ENCODE measurements at regions not wholly inside any gene's neighbourhood (a gene's known extent, or its start where the extent isn't known, plus 50 kb on each side); places are given as distances from the start of the nearest gene placed in this dataset.
"Not testable (repeated sequence)": the region's sequence is repeated elsewhere in the genome, so short reads cannot be mapped to it uniquely, and the experiment has no call there.

DNA sequence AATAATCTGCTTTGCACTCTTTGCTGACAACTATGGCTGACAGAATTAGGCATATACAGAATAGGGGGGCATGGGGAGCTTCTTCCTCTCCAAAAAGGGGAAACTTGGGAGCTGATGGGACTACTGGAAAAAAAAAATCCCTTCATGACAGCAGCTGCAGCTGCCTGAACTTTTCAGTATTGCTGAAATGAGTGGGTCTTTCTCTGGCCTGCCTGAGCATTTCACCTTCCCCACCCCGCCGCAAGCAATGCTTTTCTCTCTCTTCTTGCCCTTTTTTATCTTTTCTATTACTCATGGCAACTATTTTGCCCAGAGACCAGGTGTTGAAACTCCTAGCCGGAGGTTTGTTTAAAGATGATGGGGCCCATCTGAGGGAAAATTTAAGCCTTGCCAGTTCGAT lies 244.9 kb downstream of the SEMA3D start:
- Histone ChIP-seq H3K9ac (ENCODE audit: low read depth in 1 of 2, low read length in 2 of 2) (no peak overlapping the region), H3K27me3 (ENCODE audit: control insufficient read depth in 2 of 2, insufficient read depth in 2 of 2, low read length in 2 of 2) (no peaks in the 10 kb centered on the region), H3K4me1 (ENCODE audit: control insufficient read depth in 2 of 2, insufficient read depth in 2 of 2, low read length in 2 of 2) (no peaks in the 10 kb centered on the region), H3K36me3 (ENCODE audit: control insufficient read depth in 2 of 2, insufficient read depth in 2 of 2, low read length in 2 of 2) (no peaks in the 10 kb centered on the region), H3K27ac (ENCODE audit: low read depth in 2 of 2, low read length in 2 of 2) (no peak overlapping the region), H3K9me3 (ENCODE audit: control insufficient read depth in 2 of 2, low read length in 2 of 2) (no peaks in the 10 kb centered on the region), H3K4me3 (ENCODE audit: low read length in 2 of 2) (no peak overlapping the region)

DNA sequence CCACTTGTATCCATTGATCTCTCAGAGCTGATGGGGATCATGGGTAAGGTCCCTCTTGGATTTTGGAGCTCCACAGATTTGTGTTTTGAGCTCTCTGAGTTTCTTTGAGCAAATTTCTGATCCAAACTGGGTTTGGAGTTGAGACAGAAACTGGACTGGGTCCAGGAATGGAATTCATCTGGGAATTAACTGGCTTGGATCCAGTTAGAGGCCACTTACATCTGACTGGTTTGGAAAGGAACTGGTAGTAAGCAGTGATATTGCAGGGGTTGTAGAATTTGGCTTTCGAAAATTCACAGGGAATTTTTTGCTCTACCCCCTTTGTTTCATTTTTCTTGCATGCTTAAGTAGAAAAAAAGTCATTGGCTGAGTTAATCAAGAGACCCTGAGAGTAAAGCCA lies 245.6 kb downstream of the SEMA3D start:
- Histone ChIP-seq H3K9me3 (ENCODE audit: control insufficient read depth in 2 of 2, low read length in 2 of 2) (no peaks in the 10 kb centered on the region), H3K36me3 (ENCODE audit: control insufficient read depth in 2 of 2, insufficient read depth in 2 of 2, low read length in 2 of 2) (no peaks in the 10 kb centered on the region), H3K9ac (ENCODE audit: low read depth in 1 of 2, low read length in 2 of 2) (no peak overlapping the region), H3K27ac (ENCODE audit: low read depth in 2 of 2, low read length in 2 of 2) (no peak overlapping the region), H3K4me1 (ENCODE audit: control insufficient read depth in 2 of 2, insufficient read depth in 2 of 2, low read length in 2 of 2) (no peaks in the 10 kb centered on the region), H3K4me3 (ENCODE audit: low read length in 2 of 2) (no peak overlapping the region), H3K27me3 (ENCODE audit: control insufficient read depth in 2 of 2, insufficient read depth in 2 of 2, low read length in 2 of 2) (no peaks in the 10 kb centered on the region)

DNA sequence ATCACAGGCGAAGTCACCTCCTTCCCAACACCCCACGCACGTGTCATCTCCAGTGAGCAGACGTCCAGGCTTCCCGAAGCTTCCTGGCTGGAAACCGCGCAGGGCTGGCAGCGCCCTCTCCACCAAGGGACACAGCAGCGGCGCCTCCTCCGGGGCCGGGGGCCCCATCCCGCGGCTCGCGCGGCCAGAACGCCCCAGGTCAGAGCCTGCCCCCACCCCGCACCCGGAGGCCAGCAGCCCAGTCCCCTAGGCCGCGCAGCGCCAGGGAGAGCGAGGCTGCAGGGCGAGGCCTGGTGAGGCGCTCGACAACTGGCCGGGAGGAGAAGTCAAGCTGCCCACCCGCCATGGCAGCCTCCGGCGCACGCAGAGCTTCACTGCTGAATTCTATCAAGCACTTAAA lies 247.0 kb downstream of the SEMA3D start:
- Histone ChIP-seq H3K4me1 (ENCODE audit: control insufficient read depth in 2 of 2, insufficient read depth in 2 of 2, low read length in 2 of 2) (no peaks in the 10 kb centered on the region), H3K9me3 (ENCODE audit: control insufficient read depth in 2 of 2, low read length in 2 of 2) (no peaks in the 10 kb centered on the region), H3K36me3 (ENCODE audit: control insufficient read depth in 2 of 2, insufficient read depth in 2 of 2, low read length in 2 of 2) (no peaks in the 10 kb centered on the region), H3K4me3 (ENCODE audit: low read length in 2 of 2) (no peak overlapping the region), H3K27ac (ENCODE audit: low read depth in 2 of 2, low read length in 2 of 2) (no peak overlapping the region), H3K9ac (ENCODE audit: low read depth in 1 of 2, low read length in 2 of 2) (no peak overlapping the region), H3K27me3 (ENCODE audit: control insufficient read depth in 2 of 2, insufficient read depth in 2 of 2, low read length in 2 of 2) (no peaks in the 10 kb centered on the region)

DNA sequence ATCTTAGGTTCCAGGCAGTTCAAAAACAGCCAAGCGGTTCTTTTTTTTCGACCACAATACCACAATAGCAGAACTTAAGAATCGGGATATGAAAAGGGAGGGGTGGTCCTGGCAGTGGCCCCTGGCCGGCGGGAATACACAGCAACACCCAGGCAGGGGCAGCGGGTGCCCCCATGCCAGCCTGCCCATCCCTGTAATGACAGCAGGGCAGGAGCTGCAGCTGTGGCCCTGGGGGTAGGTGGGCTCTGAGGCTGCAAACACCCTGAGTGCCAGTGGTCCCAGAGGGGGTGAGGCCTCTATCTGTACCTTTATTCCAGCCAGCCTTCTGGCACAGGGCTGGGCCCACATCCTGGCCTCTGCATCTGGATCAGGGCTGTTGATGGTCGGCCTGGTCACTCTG lies 247.4 kb downstream of the SEMA3D start:
- Histone ChIP-seq H3K27ac (ENCODE audit: low read depth in 2 of 2, low read length in 2 of 2) (no peak overlapping the region), H3K9me3 (ENCODE audit: control insufficient read depth in 2 of 2, low read length in 2 of 2) (no peaks in the 10 kb centered on the region), H3K36me3 (ENCODE audit: control insufficient read depth in 2 of 2, insufficient read depth in 2 of 2, low read length in 2 of 2) (no peaks in the 10 kb centered on the region), H3K9ac (ENCODE audit: low read depth in 1 of 2, low read length in 2 of 2) (no peak overlapping the region), H3K27me3 (ENCODE audit: control insufficient read depth in 2 of 2, insufficient read depth in 2 of 2, low read length in 2 of 2) (no peaks in the 10 kb centered on the region), H3K4me3 (ENCODE audit: low read length in 2 of 2) (no peak overlapping the region), H3K4me1 (ENCODE audit: control insufficient read depth in 2 of 2, insufficient read depth in 2 of 2, low read length in 2 of 2) (no peaks in the 10 kb centered on the region)

DNA sequence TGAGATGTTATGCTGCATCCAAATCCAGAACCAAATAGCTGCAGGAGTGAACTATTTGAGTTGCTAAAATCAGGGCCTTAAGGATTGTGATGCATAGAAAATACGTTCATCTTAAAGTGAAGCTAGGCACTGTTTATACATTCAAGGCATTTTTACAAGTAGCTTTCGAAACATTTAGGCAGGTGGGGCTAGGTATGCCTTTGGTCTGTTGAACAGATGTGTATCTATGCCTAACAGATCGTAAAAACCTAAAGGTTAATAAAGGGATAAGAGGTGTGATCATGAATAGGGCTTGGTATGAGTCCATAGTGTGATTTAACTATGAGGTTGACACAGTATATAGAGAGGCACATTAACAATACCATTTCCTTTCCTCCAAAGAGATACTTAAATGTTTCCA lies 262.5 kb downstream of the SEMA3D start:
- Histone ChIP-seq H3K9ac (ENCODE audit: low read depth in 1 of 2, low read length in 2 of 2) (no peak overlapping the region), H3K4me3 (ENCODE audit: low read length in 2 of 2) (no peak overlapping the region), H3K27me3 (ENCODE audit: control insufficient read depth in 2 of 2, insufficient read depth in 2 of 2, low read length in 2 of 2) (no peaks in the 10 kb centered on the region), H3K27ac (ENCODE audit: low read depth in 2 of 2, low read length in 2 of 2) (no peak overlapping the region), H3K4me1 (ENCODE audit: control insufficient read depth in 2 of 2, insufficient read depth in 2 of 2, low read length in 2 of 2) (no peaks in the 10 kb centered on the region), H3K36me3 (ENCODE audit: control insufficient read depth in 2 of 2, insufficient read depth in 2 of 2, low read length in 2 of 2) (no peaks in the 10 kb centered on the region), H3K9me3 (ENCODE audit: control insufficient read depth in 2 of 2, low read length in 2 of 2) (no peaks in the 10 kb centered on the region)

DNA sequence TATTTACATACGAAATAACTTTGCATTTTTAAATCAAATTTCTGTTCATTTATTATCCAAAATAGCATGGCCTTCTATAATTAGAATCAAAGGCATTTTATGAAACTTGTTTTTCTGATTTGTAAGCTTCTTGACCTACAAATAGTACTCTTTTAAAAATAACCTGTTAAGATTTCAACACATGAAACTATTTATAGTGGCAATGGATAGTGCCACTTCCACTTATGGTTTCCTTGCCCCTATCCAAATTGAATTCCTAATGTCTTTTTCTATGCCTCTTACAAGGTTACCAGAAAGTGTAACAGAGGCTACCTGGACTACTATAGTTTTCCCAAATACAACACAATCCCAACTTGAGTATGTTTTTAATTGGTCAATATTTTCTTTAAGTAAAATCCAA lies 263.5 kb downstream of the SEMA3D start:
- Histone ChIP-seq H3K36me3 (ENCODE audit: control insufficient read depth in 2 of 2, insufficient read depth in 2 of 2, low read length in 2 of 2) (no peaks in the 10 kb centered on the region), H3K4me3 (ENCODE audit: low read length in 2 of 2) (no peak overlapping the region), H3K9me3 (ENCODE audit: control insufficient read depth in 2 of 2, low read length in 2 of 2) (no peaks in the 10 kb centered on the region), H3K9ac (ENCODE audit: low read depth in 1 of 2, low read length in 2 of 2) (no peak overlapping the region), H3K27me3 (ENCODE audit: control insufficient read depth in 2 of 2, insufficient read depth in 2 of 2, low read length in 2 of 2) (no peaks in the 10 kb centered on the region), H3K27ac (ENCODE audit: low read depth in 2 of 2, low read length in 2 of 2) (no peak overlapping the region), H3K4me1 (ENCODE audit: control insufficient read depth in 2 of 2, insufficient read depth in 2 of 2, low read length in 2 of 2) (no peaks in the 10 kb centered on the region)

DNA sequence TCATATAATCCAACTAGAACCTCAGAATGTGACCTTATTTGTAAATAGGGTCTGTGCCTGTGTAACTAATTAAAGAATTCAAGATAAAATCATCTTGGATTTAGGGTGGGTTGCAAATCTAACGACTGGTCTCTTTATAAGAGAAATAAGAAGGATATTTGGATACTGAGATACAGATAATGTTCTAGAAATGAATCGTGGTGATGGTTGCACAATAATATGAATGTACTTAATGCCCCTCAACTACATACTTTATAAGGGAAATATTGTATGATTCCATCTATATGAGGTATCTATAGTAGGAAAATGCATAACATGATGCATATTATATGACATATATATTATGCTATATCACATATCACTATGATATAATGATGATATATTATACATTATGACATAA lies 265.7 kb downstream of the SEMA3D start:
- Histone ChIP-seq H3K27ac (ENCODE audit: low read depth in 2 of 2, low read length in 2 of 2) (no peak overlapping the region), H3K9ac (ENCODE audit: low read depth in 1 of 2, low read length in 2 of 2) (no peak overlapping the region), H3K36me3 (ENCODE audit: control insufficient read depth in 2 of 2, insufficient read depth in 2 of 2, low read length in 2 of 2) (no peaks in the 10 kb centered on the region), H3K4me3 (ENCODE audit: low read length in 2 of 2) (no peak overlapping the region), H3K9me3 (ENCODE audit: control insufficient read depth in 2 of 2, low read length in 2 of 2) (no peaks in the 10 kb centered on the region), H3K27me3 (ENCODE audit: control insufficient read depth in 2 of 2, insufficient read depth in 2 of 2, low read length in 2 of 2) (no peaks in the 10 kb centered on the region), H3K4me1 (ENCODE audit: control insufficient read depth in 2 of 2, insufficient read depth in 2 of 2, low read length in 2 of 2) (no peaks in the 10 kb centered on the region)

DNA sequence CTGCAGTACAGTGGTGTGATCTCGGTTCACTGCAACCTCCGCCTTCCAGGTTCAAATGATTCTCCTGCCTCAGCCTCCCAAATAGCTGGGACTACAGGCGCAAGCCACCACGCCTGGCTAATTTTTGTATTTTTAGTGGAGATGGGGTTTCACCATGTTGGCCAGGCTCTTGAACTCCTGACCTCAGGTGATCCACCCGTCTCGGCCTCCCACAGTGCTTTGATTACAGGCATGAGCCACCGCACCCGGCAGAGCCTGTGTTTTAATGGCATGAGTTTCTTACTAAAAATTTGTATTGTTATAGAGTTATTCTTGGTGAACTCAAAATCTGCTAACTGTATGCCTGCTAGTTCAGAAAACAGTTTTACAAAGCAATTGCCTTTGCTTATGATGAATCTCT lies 269.9 kb downstream of the SEMA3D start:
- not testable (repeated sequence) for H3K4me1 ChIP-seq (ENCODE audit: control insufficient read depth in 2 of 2, insufficient read depth in 2 of 2, low read length in 2 of 2); H3K4me3 ChIP-seq (ENCODE audit: low read length in 2 of 2); H3K36me3 ChIP-seq (ENCODE audit: control insufficient read depth in 2 of 2, insufficient read depth in 2 of 2, low read length in 2 of 2); H3K27ac ChIP-seq (ENCODE audit: low read depth in 2 of 2, low read length in 2 of 2); H3K27me3 ChIP-seq (ENCODE audit: control insufficient read depth in 2 of 2, insufficient read depth in 2 of 2, low read length in 2 of 2); H3K9me3 ChIP-seq (ENCODE audit: control insufficient read depth in 2 of 2, low read length in 2 of 2); H3K9ac ChIP-seq (ENCODE audit: low read depth in 1 of 2, low read length in 2 of 2)

DNA sequence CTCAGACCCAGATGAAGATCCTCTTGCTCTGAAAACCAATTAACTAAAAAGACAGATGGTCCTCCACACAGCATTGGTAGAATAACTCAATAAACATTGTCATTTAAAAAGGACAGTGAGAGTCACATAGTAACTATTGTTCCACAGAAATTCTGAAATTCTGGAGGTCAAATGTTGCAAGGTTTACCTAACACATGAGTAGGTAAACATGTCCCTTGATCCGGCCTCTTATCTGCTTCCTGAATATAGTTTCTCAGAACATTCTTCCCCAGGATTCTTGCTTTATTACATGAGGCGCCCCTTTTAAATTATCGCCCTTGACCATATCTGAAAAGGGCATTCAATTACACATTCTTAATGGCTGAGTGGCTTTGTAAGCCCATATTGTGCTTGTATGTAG lies 270.7 kb downstream of the SEMA3D start:
- Histone ChIP-seq H3K4me3 (ENCODE audit: low read length in 2 of 2) (no peak overlapping the region), H3K36me3 (ENCODE audit: control insufficient read depth in 2 of 2, insufficient read depth in 2 of 2, low read length in 2 of 2) (no peaks in the 10 kb centered on the region), H3K4me1 (ENCODE audit: control insufficient read depth in 2 of 2, insufficient read depth in 2 of 2, low read length in 2 of 2) (no peaks in the 10 kb centered on the region), H3K27ac (ENCODE audit: low read depth in 2 of 2, low read length in 2 of 2) (no peak overlapping the region), H3K27me3 (ENCODE audit: control insufficient read depth in 2 of 2, insufficient read depth in 2 of 2, low read length in 2 of 2) (no peaks in the 10 kb centered on the region), H3K9ac (ENCODE audit: low read depth in 1 of 2, low read length in 2 of 2) (no peak overlapping the region), H3K9me3 (ENCODE audit: control insufficient read depth in 2 of 2, low read length in 2 of 2) (no peaks in the 10 kb centered on the region)

DNA sequence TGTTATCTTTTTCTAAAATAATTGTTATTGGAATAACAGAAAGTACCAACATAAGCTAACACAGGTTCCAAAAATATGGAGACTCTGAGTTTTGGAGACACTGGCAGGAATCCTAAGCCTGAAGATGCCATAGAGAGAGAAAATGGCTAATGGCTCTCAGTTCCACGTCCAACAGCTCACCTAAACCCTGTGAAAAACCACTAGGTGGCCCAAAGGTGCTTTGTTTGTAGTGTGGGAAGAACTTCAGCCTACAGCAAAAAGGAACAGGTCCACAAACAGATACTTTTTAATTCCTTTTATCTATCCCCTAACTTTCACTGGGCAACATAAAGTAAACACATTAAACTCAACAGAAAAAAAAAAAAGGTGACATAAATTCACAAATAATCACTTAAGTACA lies 272.3 kb downstream of the SEMA3D start:
- Histone ChIP-seq H3K9ac (ENCODE audit: low read depth in 1 of 2, low read length in 2 of 2) (no peak overlapping the region), H3K36me3 (ENCODE audit: control insufficient read depth in 2 of 2, insufficient read depth in 2 of 2, low read length in 2 of 2) (no peaks in the 10 kb centered on the region), H3K9me3 (ENCODE audit: control insufficient read depth in 2 of 2, low read length in 2 of 2) (no peaks in the 10 kb centered on the region), H3K4me1 (ENCODE audit: control insufficient read depth in 2 of 2, insufficient read depth in 2 of 2, low read length in 2 of 2) (no peaks in the 10 kb centered on the region), H3K27ac (ENCODE audit: low read depth in 2 of 2, low read length in 2 of 2) (no peak overlapping the region), H3K27me3 (ENCODE audit: control insufficient read depth in 2 of 2, insufficient read depth in 2 of 2, low read length in 2 of 2) (no peaks in the 10 kb centered on the region), H3K4me3 (ENCODE audit: low read length in 2 of 2) (no peak overlapping the region)

DNA sequence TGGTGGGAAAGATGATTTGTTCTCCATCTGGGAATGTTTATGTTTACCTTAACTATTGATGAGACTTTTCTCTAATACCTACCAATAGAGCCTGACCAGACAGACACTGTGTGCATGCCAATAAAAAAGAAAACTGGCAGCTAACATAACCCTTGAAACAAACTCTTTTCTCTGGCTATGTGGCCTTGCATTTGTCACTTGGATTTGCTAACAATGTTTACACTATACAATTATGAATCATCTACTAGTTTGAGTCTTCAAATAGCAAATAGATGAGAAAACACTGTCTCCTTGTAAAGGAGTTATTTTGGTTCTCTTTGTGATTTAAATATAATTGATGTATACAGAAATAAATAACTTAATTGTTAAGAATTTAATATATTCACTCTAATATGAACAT lies 273.1 kb downstream of the SEMA3D start:
- H3K4me3 ChIP-seq (ENCODE audit: low read length in 2 of 2), result no peak overlapping the region

More for the DNA sequence above, 273.1 kb downstream of the SEMA3D start:
- Histone ChIP-seq H3K9ac (ENCODE audit: low read depth in 1 of 2, low read length in 2 of 2) (no peak overlapping the region), H3K9me3 (ENCODE audit: control insufficient read depth in 2 of 2, low read length in 2 of 2) (no peaks in the 10 kb centered on the region), H3K36me3 (ENCODE audit: control insufficient read depth in 2 of 2, insufficient read depth in 2 of 2, low read length in 2 of 2) (no peaks in the 10 kb centered on the region), H3K4me1 (ENCODE audit: control insufficient read depth in 2 of 2, insufficient read depth in 2 of 2, low read length in 2 of 2) (no peaks in the 10 kb centered on the region), H3K27me3 (ENCODE audit: control insufficient read depth in 2 of 2, insufficient read depth in 2 of 2, low read length in 2 of 2) (no peaks in the 10 kb centered on the region), H3K27ac (ENCODE audit: low read depth in 2 of 2, low read length in 2 of 2) (no peak overlapping the region)
